ENCODE measurements at regions not wholly inside any gene's neighbourhood (a gene's known extent, or its start where the extent isn't known, plus 50 kb on each side); places are given as distances from the start of the nearest gene placed in this dataset.

GRCh38 chr17:79506150-79506870 lies 104.5 kb downstream of the RBFOX3 start:
- no peak for DNase-seq (ENCODE audit: insufficient read length, low spot score)
- no peak for FAIRE-seq

- DNase-seq (ENCODE audit: insufficient read length, low spot score) (no peak), FAIRE-seq (no peak)
Observed at GRCh38 chr17:79505199-79505598, 105.7 kb downstream of the RBFOX3 start.

- FAIRE-seq (no peak), DNase-seq (ENCODE audit: insufficient read length, low spot score) (no peak)
Observed at GRCh38 chr17:79504181-79504605, 106.7 kb downstream of the RBFOX3 start.

DNA sequence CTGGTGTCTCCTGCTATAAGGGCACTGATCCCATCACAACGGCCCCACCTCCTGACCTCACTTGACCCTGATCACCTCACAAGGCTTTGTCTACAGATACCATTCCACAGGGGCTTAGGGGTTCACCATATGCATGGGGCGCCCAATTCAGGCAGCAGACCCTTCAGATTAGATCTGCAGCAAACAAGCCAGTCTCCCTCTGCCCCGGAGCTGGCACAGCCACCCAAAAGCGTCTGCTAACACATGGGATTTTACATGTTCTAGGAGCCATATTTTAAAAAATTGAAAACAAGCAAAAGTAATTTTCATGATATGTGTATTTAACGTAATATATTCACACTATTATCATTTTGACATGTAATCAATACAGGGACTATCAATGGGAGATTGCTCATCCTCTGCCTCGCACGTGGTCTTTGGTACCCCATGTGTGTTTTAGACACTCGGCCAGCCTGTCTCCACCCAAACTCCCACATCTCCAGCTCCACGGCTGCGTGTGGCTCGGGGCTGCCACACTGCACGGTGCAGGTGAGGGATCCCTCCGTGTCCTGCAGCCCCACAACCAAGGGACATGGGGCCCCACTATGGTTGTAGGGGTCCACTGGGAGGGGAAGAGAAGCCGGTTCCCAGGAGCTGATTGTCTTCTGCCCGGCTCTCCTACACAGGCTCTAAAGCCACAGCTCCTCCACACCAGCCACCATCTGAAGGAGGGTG lies 107.6 kb downstream of the RBFOX3 start:
- FAIRE-seq (no peak), DNase-seq (ENCODE audit: insufficient read length, low spot score) (no peak)

GRCh38 chr17:79501910-79502309 lies 108.9 kb downstream of the RBFOX3 start:
- FAIRE-seq: no peak
- DNase-seq (ENCODE audit: insufficient read length, low spot score): no peak

- FAIRE-seq (no peak), DNase-seq (ENCODE audit: insufficient read length, low spot score) (no peak)
Observed at GRCh38 chr17:79500745-79501618, 109.9 kb downstream of the RBFOX3 start.

GRCh38 chr17:79498854-79499253 lies 112.0 kb downstream of the RBFOX3 start:
- FAIRE-seq: no peak
- DNase-seq (ENCODE audit: insufficient read length, low spot score): no peak

DNA sequence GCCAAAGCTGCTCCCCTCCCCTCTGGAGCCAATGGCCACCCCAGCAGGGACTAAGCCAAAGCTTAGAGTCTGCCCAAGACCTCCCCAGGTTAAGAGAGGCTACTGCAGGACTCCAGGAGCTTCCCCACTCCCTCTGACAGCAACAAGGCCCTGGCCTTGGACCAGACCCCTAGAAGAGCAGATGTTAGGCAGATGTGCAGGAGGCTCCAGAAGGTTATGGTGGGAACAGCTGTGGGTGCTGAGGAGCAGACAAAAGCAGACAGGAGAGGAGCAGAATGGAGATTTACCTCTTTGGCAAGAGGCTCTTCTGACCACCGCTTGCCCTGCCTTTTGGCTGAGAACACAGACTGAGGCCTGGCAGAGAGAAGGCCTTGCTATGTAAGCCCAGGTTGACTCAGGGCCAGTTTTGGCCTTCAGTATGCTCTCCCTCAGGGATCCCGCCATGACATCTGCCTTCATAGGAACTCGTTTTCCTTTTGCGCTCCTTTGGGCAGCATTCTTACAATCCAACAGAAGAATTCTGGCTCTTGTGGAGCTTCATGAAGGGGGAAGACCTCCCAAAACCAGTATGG lies 113.0 kb downstream of the RBFOX3 start:
- DNase-seq (ENCODE audit: insufficient read length, low spot score): no peak
- no peak for FAIRE-seq

GRCh38 chr17:79496422-79497005 lies 114.3 kb downstream of the RBFOX3 start:
- DNase-seq (ENCODE audit: insufficient read length, low spot score): no peak
- FAIRE-seq: no peak

GRCh38 chr17:79495665-79496064 lies 115.2 kb downstream of the RBFOX3 start:
- FAIRE-seq: no peak

GRCh38 chr17:79491006-79491405 lies 119.8 kb downstream of the RBFOX3 start:
- DNase-seq (ENCODE audit: insufficient read length, low spot score): no peak
- FAIRE-seq: no peak

More at GRCh38 chr17:79495665-79496064, 115.2 kb downstream of the RBFOX3 start:
- DNase-seq (ENCODE audit: insufficient read length, low spot score): no peak

GRCh38 chr17:79490530-79490929 lies 120.3 kb downstream of the RBFOX3 start:
- FAIRE-seq (no peak), DNase-seq (ENCODE audit: insufficient read length, low spot score) (no peak)

- no peak for FAIRE-seq
Observed at GRCh38 chr17:79487149-79487548, 123.7 kb downstream of the RBFOX3 start.

GRCh38 chr17:79485991-79486390 lies 124.9 kb downstream of the RBFOX3 start:
- DNase-seq (ENCODE audit: insufficient read length, low spot score): no peak
- no peak for FAIRE-seq

More at GRCh38 chr17:79487149-79487548, 123.7 kb downstream of the RBFOX3 start:
- DNase-seq (ENCODE audit: insufficient read length, low spot score): no peak

DNA sequence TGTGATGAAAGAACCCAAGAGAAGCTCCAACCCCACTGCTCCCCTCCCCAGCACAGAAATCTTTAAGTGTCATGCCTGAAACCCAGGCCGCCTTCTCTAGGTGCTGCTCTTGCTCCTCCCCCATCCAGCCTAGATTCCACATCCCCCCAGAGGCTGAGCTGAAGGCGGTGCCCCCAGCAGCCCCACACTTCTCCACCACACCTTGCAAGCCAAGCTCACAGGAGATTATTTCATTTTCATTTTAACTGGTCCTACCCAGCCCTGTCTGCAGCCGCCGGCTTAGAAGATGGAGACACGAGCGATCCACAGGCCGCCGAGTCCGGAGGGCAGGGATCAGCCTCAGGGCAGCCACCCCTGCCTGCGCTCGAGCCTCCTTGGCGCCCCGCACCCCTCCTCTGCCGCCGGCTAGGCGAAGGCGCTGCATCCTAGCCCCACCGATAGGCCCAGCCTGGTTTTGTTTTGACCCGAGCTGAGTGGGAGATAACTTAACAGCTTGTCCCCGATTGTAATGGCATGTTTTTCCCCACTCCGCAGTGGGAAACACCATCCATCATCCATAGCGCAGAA lies 125.3 kb downstream of the RBFOX3 start:
- FAIRE-seq (no peak), DNase-seq (ENCODE audit: insufficient read length, low spot score) (no peak)

DNA sequence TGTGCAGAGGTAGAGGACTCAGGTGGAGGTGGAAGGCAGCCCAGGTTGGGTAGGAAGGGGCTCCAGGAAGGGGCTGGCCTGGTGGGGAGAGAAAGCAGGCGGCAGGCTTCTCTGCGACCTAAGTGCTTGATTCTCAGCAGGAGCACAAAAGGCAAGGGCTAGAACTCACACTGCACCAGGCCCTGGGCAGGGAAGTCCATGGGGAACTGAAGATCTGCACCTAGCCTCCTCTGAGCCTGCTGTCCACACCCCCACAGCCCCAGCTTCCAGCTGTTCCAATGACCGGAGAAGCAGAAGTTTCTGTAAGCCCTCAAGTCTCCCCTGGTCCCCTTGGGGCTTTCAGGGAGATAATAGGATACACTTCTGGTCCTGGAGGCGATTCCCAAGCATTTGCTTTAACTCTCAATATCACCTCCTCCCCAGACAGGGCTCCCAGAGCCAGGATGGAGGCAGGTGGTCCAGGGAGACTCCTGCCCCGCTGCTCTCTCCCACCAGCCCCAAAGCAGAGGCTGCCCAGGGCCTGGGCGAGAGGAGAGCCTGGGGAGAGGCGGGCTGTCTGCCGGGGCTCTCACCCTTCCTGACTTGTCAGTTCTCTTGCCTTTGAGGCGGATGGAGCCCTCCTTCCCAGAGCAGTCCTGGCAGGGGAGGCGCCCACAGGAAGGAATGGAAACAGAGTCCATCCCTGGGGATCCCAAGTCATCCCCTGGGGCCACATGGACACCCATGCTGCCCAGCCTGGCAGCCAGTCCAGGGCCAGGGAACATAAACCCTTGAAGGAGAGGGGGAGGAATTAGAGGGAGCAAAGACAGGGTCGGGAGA lies 126.0 kb downstream of the RBFOX3 start:
- no peak for FAIRE-seq
- DNase-seq (ENCODE audit: insufficient read length, low spot score): no peak

DNA sequence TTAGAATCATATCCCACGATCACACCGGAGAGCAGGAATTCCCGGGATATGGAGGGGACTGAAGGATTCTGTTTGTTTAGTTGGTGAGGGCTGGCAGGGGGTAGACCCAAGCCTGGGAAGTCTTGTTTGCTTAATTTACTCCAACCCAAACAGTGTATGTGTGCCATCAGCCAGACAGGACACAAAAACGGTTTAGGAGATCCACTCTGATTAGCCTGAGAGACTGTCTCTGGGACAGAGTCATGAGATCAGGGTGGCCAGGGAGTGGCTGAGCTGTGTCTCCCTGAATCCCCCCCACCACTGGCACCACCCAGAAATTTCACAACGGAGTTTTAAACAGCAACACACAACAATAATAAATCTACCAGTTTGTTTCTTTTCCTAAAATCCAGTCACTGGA lies 127.0 kb downstream of the RBFOX3 start:
- FAIRE-seq: no peak

DNA sequence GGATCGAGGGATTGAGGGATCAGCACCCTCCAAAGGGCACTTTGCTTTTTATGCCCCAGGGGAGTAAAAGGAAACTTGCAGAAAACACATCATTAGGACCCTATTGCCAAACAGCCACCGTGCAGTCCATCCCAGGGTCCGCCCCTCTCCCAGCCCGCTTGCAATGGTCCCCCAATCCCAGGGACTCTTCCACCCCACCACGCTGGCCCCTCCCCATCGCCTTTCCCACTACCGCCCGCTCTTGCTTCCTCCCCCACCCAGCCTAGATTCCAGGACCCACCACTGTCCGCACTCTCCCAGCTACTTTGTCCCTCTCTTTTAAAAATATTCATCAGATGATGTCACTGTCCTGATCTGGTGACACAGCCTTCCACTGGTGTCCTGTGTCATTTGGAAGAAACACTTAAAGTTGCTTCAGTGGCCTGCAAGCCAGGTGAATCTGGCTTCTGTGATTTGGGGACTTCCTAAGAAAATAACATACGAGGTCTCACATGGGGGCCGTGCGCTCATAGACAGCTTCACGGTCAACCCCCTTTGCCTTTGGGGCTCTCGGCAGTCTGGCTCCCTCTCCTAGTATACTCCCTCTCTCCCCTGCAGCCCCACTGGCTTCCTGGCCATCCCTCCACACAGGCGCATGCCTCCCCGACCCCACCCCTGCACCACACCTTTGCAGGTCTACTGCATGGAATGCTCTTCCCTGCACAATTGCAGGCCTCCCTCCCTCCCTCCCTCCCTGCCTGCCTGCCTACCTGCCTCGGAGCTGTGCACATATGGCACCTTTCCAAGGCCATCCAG lies 127.9 kb downstream of the RBFOX3 start:
- DNase-seq (ENCODE audit: insufficient read length, low spot score) (no peak), FAIRE-seq (no peak)

More for the DNA sequence above, 127.0 kb downstream of the RBFOX3 start:
- DNase-seq (ENCODE audit: insufficient read length, low spot score): no peak

Measured in GM19239 (cell line).